ENCODE measurements at regions not wholly inside any gene's neighbourhood (a gene's known extent, or its start where the extent isn't known, plus 50 kb on each side); places are given as distances from the start of the nearest gene placed in this dataset.

- no peak for TF ChIP-seq USF2 (IDR thresholded peaks at IDR 0.05; ENCODE audit: low read length)
- TF ChIP-seq FOSL1 (IDR thresholded peaks at IDR 0.05; ENCODE audit: insufficient read depth, low read depth, low read length), result no peak
- no peak for TF ChIP-seq RBBP5 (IDR thresholded peaks at IDR 0.05; ENCODE audit: borderline replicate concordance, low read depth, low read length)
- TF ChIP-seq CBX8 (IDR thresholded peaks at IDR 0.05; ENCODE audit: borderline replicate concordance, low read depth, low read length), result no peak
- TF ChIP-seq MAFK (IDR thresholded peaks at IDR 0.05; ENCODE audit: low read depth, low read length), result no peak
- no peak for TF ChIP-seq KDM5A (IDR thresholded peaks at IDR 0.05; ENCODE audit: low read length)
- TF ChIP-seq YY1 (IDR thresholded peaks at IDR 0.05; ENCODE audit: low read depth, low read length), result no peak
Measured at GRCh38 chr19:31519256-31519655, 170.0 kb upstream of the TSHZ3 start (continued).
